ENCODE measurements at regions not wholly inside any gene's neighbourhood (a gene's known extent, or its start where the extent isn't known, plus 50 kb on each side); places are given as distances from the start of the nearest gene placed in this dataset.

GRCh38 chr13:108496362-108497210, 132.8 kb upstream of the MYO16 start:
- H3K27me3 ChIP-seq = peaks cover 45% of the 10 kb centered on the region
- no peak for ATAC-seq
- no peak overlapping the region for H3K27ac ChIP-seq
- 0 to 5% methylated on average over 4 to 9 of the region's 30 CpGs for WGBS, 2 donors (ENCODE audit: low coverage in 1 of 2)
- no peaks in the 10 kb centered on the region for H3K9me3 ChIP-seq
- H3K36me3 ChIP-seq = no peaks in the 10 kb centered on the region
- peaks cover 0 to 18% (median 0%) of the 10 kb centered on the region in 3 donors for H3K4me1 ChIP-seq
- no peak for TF ChIP-seq CTCF (IDR thresholded peaks at IDR 0.05)
- H3K4me3 ChIP-seq = peak overlapping the region in 1 of 2 donors; percentile 43

- H3K36me3 ChIP-seq = no peaks in the 10 kb centered on the region
- H3K27ac ChIP-seq = no peak overlapping the region
- peaks cover 32% of the 10 kb centered on the region for H3K27me3 ChIP-seq
- H3K9me3 ChIP-seq = no peaks in the 10 kb centered on the region
- ATAC-seq = no peak
- peaks cover 0 to 10% (median 0%) of the 10 kb centered on the region in 3 donors for H3K4me1 ChIP-seq
- 51 to 58% methylated on average over 5 to 6 of the region's 6 CpGs for WGBS, 2 donors (ENCODE audit: low coverage in 1 of 2)
- no peak overlapping the region for H3K4me3 ChIP-seq
- no peak for TF ChIP-seq EP300 (IDR thresholded peaks at IDR 0.05)
- no peak for TF ChIP-seq POLR2A (IDR thresholded peaks at IDR 0.05)
- TF ChIP-seq POLR2AphosphoS5 (IDR thresholded peaks at IDR 0.05) = no peak
- no peak for TF ChIP-seq CTCF (IDR thresholded peaks at IDR 0.05)
Measured at GRCh38 chr13:108500711-108501110, 128.7 kb upstream of the MYO16 start.

GRCh38 chr13:108508263-108508662, 121.1 kb upstream of the MYO16 start:
- peak in 2 of 4 experiments; percentile 20 to 31 for TF ChIP-seq CTCF (IDR thresholded peaks at IDR 0.05)
- no peak for TF ChIP-seq POLR2AphosphoS5 (IDR thresholded peaks at IDR 0.05)
- no peak overlapping the region for H3K27ac ChIP-seq

GRCh38 chr13:108525827-108526226, 103.6 kb upstream of the MYO16 start:
- no peak for ATAC-seq
- peaks cover 10% of the 10 kb centered on the region for H3K27me3 ChIP-seq
- H3K9me3 ChIP-seq = no peaks in the 10 kb centered on the region
- H3K27ac ChIP-seq = no peak overlapping the region
- no peaks in the 10 kb centered on the region for H3K4me1 ChIP-seq
- H3K4me3 ChIP-seq = no peak overlapping the region
- WGBS, 2 donors (ENCODE audit: low coverage in 1 of 2) = 54 to 55% methylated on average over 1 of the region's 1 CpG
- no peaks in the 10 kb centered on the region for H3K36me3 ChIP-seq
- TF ChIP-seq EP300 (IDR thresholded peaks at IDR 0.05) (no peak), POLR2A (IDR thresholded peaks at IDR 0.05) (no peak), POLR2AphosphoS5 (IDR thresholded peaks at IDR 0.05) (no peak), CTCF (IDR thresholded peaks at IDR 0.05) (no peak)

More at GRCh38 chr13:108508263-108508662, 121.1 kb upstream of the MYO16 start:
- Histone ChIP-seq H3K4me1 (no peaks in the 10 kb centered on the region), H3K36me3 (no peaks in the 10 kb centered on the region), H3K9me3 (no peaks in the 10 kb centered on the region), H3K27me3 (no peaks in the 10 kb centered on the region), H3K4me3 (no peak overlapping the region)
- 0% methylated on average over 1 of the region's 1 CpG for WGBS, 2 donors (ENCODE audit: low coverage in 1 of 2)
- ATAC-seq = no peak

- Histone ChIP-seq H3K27ac (no peak overlapping the region), H3K4me3 (no peak overlapping the region), H3K27me3 (peaks cover 10% of the 10 kb centered on the region), H3K9me3 (no peaks in the 10 kb centered on the region), H3K36me3 (no peaks in the 10 kb centered on the region), H3K4me1 (no peaks in the 10 kb centered on the region)
- ATAC-seq = no peak
- 68% methylated on average over 4 of the region's 4 CpGs for WGBS, 2 donors (ENCODE audit: low coverage in 1 of 2)
- no peak for TF ChIP-seq CTCF (IDR thresholded peaks at IDR 0.05)
- TF ChIP-seq EP300 (IDR thresholded peaks at IDR 0.05) = no peak
- TF ChIP-seq POLR2A (IDR thresholded peaks at IDR 0.05) = no peak
- no peak for TF ChIP-seq POLR2AphosphoS5 (IDR thresholded peaks at IDR 0.05)
Measured at GRCh38 chr13:108526286-108526685, 103.1 kb upstream of the MYO16 start.

All from gastroesophageal sphincter (tissue), 4 donors.